Activated CD4-positive, alpha-beta T cell treated with anti-CD3 and anti-CD28 coated beads, Interleukin-2, Interleukin-4, amounts not matched to agents 100 ng/mL and 50 ng/mL, durations not matched to agents 16 hours and 8 hours (primary cell): ENCODE measurements at regions not wholly inside any gene's neighbourhood (a gene's known extent, or its start where the extent isn't known, plus 50 kb on each side); places are given as distances from the start of the nearest gene placed in this dataset.
"Not testable (repeated sequence)": the region's sequence is repeated elsewhere in the genome, so short reads cannot be mapped to it uniquely, and the experiment has no call there.

Experiments
- DNase-seq: peaks from one replicate; pipeline ENCODE4 v3.0.0-alpha.2; 2020; ENCODE audit warnings: low spot score

DNA sequence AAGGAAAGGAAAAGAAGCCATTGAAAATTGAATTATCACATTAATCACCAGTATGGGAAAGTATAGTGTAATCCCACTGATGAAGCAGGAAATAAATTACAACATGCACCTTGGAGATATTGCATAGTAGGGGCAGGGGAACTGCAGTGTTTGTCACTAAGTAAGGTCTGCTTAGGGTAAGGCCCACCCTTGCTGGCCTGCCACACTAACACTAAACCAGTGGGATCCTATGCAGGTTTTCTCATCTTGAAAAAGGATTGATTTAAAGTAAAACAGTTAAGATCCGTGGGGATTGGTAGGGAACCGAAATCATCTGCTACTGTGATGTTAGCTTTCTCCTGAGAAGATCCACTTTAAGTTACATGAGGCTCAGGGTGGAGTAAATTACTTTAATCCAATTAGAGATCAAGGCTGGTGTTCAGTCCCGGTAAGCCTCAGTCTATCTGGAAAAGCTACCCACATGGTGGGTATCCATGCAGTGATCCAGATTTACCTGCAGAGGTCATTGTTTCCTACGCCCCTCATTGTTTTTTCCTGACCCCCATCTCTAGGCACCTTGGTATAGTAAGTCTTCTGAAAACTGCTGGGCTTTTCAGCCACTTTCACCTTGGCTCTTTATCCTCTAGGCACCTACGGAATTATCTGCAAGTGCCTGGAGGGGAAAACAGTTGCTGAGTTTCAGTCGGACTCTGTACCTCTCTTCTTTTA is 1014.9 kb upstream of the ATXN8OS start:
- DNase-seq = no peak

DNA sequence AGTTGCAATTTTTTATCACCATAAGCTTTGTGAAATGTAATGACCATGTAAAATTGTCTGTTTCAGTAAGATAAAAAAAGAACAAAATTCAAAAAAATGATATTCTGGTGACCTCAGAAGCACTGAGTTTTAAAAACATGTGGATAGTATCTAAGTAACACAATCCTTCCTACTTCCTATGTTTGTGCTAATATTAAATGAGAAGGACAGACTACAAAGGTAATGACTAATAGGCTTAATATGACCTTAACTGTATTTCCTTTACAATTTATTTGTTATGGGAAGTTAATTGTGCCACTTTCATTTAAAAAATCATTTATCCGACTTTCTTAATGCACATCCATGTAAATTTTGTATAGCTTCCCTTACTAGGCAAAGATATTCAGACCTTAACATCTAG is 1030.4 kb upstream of the ATXN8OS start:
- DNase-seq = no peak

DNA sequence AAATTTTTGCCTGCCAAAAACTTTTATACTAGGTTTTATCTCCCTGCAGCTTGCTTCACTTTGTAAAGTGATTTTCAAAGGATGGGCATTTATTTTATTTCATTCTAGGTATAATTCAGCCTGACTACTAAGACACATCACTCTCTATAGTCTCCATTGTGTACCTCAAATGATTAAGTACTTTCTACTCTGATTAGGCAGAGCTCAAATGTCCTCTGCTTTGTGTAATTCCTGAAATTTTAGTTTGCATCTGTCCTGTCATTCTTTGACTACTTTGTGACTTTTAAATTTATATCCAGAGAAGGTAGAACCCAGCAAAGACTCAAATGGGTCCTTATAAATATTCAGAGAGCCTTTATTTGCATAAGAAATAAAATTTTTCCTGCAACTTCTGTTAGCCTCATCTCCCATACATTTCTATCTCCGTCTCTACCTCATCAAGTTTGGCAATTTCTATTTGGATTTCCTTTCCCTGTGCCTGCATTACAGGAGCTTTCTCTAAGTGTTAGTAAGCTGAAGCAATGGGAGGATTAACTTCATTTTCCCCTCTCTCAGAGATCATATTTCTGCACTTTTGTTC is 1038.0 kb upstream of the ATXN8OS start:
- no peak for DNase-seq

DNA sequence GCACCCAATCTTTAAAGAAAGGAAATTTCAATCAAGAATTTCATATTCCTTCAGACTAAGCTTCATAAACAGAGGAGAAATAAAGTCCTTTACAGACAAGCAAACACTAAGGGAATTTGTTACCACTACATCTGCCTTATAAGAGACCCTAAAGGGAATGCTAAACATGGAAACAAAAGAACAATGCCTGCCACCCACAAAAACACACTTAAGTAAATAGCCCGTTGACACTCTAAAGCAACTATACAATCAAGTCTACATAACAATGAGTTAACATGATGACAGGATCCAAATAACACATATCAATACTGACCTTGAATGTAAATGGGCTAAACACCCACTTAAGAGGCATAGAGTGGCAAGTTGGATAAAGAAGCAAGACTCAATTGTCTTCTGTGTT is 1056.9 kb upstream of the ATXN8OS start:
- DNase-seq = no peak

DNA sequence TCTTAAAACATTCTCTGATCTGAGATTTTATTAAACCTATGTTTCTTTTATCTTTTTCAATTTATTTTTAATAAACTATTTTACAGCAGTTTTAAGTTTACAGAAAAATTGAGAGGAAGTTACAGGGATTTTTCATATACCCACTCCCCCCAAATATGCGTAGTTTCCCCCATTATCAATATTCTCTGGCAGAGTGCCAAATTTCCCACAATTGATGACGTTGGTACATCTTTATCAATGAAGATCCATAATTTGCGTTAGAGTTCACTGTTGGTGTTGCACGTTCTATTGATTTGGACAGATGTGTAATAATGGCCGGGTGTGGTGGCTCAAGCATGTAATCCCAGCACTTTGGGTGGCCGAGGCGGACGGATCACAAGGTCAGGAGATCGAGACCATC is 1063.0 kb upstream of the ATXN8OS start:
- no peak for DNase-seq

DNA sequence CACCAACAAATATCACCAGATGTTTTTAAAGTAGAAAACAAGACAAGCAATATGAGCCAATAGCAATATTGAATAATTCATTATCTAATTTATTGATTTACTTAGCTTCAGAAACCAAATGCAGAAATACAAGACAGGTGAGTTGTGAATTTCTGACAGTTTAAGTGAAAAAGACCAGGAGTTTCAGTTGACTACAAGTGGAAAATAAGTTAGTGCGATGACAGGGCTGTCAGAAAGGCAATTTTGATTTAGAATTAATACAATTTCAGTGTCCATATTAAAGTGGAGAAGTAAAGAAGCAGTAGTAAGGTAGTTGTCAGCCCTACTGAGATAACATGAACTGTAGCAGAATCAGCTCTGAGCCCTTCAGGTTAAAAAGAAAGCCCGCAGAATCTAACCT is 1066.7 kb upstream of the ATXN8OS start:
- DNase-seq = no peak

DNA sequence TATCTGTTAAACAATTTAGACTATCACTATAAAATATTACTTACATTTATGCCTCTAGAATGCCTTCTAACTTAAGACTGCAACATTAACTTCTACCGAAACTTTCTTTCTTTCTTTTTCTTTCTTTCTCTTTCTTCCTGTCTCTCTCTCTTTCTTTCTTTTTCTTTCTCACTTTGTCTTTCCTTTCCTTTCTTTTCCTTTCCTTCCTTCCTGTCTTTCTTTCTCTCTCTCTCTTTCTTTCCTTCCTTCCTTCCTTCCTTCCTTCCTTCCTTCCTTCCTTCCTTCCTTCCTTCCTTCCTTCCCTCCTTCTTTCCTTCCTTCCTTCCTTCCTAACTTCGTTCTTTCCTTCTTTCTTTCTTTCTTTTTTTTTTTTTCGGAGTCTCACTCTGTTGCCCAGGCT is 1071.9 kb upstream of the ATXN8OS start:
- no peak for DNase-seq

DNA sequence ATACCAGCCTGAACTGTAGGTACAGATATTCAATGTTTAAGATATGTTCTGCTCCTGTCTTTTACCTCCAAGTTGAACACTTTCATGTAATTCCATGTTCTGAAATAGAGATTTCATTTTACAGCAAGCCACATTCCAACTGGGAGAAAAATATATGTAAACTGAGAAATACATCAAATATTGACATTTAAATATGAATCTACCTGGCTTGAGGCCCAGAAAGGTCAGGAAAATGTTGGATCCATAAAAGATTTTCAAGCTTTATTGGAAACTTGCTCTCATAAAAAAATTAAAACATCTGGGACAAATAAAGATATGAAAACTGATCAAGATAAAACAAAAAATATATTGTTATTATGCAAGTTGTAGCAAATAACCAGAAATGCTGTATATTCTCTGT is 1078.7 kb upstream of the ATXN8OS start:
- DNase-seq = no peak

DNA sequence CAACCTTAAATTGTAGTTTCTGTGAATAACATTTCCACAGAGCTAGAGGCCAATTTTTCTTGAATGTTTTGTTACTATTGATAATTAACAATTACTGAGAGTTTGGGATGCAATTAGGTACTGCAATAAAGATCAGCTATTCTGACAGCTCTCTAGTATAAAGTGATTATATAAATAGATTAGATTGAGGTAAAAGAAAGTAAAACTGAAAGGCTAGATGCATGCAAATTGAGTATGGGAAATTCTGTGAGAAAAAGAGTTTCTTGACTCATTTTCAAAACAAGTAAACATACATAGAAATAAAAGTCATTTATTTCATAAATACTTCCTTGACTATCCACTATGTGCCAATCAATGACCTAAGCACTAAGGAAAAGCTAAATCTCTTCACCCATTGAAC is 1087.5 kb upstream of the ATXN8OS start:
- no peak for DNase-seq

DNA sequence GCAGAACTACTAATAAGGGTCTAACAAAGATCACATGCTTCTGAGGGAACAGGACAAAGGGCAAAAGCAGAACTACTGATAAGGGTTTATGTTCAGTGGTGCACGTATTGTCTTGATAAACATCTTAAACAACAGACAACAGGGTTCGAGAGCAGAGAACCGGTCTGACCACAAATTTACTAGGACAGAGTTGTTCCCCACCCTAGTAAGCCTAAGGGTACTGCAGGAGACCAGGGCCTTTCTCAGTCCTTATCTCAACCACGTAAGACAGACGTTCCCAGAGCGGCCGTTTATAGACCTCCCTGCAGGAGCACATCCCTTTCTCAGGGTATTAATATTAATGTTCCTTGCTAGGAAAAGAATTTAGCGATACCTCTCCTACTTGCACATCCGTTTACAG is 1089.5 kb upstream of the ATXN8OS start:
- not testable (repeated sequence) for DNase-seq

DNA sequence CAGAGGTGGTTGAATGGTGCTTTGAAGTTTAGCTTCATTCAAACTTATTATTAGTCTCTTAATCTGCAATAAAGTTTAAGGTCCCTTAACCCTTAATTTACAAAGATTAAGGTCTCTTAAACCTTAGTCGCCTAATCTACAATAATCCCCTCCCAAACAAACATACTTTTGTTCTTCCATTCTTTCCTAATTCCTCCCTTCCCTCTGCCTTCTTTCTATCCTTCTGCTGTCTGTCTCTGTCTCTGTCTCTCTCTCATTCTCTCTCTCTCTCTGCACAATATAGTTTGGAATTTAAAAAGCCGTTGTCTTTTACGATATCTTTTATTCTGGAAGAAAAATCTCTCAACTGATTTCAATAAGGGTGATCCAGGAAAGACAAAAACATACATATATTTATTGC is 1096.8 kb upstream of the ATXN8OS start:
- DNase-seq = no peak

DNA sequence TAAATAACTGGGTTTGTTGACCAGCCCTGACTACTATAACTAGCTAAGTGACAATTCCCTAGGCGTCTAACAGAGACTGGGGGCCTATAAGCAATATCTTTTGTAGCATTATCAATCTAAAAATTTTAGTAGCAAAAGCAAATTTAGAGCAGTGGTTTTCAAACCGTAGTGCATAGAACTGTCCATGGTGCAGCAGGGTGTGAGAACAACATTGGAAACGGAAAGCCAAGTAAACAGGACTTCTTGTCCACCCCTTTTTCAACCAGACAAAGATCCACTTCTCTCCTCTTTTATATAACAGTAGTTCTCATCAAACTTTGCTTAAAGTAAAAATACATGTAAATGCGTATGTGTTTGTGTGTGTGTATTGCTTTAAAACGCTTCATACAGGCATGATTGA is 1099.1 kb upstream of the ATXN8OS start:
- DNase-seq = no peak

DNA sequence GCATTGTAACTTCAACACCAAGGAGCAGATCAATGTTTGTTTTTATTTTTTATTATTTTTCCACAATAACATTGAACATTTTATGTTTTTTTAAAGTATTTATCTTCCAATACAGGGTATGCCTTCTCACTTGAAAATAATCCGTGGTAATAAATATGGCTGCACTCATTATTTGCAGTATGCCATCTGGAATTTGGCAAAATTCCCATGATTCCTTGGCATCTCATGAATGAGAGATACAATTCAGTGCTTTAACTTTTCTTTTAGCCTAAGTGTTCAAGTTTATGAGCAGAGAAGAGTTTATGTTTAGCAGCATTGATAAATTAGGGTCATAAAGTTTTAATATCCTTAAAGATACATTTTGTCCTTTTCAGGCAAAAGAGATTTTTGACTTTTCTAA is 1109.6 kb upstream of the ATXN8OS start:
- no peak for DNase-seq

DNA sequence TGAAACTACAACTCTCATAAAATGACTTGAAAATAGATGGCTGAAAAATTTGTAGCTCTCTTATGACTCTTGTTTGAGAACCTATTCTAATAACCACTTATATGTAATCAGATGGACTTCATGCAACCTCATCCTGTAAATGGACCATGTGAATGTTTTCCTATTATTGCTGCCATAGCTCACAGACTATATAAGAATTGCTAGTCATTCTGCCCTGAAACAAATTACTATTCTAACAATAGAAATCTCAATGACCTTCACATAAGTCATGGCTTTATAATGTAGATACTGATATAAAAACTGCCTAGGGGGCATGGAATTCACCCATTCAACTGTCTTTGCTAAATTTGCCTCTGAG is 1111.0 kb upstream of the ATXN8OS start:
- DNase-seq = no peak

DNA sequence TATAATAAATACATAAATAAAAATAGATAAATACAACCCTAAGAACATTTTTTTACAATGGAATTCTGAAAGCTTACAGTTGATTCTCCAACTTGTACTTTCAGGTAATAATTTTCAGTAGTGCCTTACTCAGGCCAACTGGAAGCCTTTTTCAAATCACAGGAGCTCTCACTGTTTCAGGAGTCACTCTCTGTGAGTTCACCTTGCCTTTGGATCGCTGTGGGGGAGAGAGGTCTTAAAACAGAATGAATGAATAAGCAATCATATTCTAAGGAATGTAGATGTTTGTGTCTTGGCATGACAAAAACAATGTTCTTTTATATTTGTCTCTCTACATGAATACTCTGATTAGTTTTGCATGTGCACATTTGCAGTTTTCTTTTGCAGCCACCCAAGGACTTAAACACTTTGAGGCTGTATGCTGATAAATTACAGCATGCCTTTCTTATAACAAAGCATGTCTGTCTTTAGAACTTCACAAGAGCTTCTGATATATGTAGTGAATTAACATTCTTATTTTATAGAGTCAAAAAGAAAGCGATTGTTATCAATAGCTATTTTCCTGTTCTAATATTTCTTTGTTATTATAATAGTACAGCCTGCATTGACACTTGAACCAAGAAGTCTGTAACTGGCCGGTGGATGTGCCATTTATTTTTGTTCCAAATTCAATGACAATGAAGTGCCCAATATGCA is 1111.5 kb upstream of the ATXN8OS start:
- no peak for DNase-seq

DNA sequence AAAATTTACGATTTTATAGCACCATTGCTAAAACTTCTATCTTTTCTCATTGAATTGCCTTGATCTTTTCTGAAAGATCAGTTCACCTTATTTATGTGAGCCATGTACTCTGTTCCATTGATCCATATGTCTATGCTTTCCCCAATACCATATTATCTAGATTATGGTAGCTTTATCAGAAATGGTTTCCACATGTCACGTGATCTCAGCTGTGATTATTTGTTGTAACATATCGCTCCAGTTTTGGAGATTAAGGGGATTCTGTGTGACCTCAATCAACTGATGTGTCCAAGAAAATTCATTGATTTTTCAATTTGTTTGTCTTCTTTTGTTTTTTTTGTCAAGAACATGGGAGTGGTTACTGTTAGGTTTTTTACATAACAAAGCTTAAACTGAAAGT is 1114.5 kb upstream of the ATXN8OS start:
- DNase-seq = no peak

DNA sequence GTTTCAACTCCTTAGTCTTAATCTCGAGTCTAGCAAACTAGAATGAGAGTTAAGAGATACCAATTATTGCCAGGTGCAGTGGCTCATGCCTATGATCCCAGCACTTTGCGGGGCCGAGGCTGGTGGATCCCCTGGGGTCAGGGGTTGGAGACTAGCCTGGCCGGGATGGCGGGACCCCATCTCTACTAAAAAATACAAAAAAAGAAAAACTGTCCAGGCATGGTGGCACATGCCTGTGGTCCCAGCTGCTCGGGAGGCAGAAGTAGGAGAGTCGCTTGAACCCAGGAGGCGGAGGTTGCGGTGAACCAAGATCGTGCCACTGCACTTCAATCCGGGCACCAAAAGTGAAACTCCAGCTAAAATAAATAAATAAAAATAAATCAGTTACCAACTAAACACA is 1119.5 kb upstream of the ATXN8OS start:
- DNase-seq = no peak

DNA sequence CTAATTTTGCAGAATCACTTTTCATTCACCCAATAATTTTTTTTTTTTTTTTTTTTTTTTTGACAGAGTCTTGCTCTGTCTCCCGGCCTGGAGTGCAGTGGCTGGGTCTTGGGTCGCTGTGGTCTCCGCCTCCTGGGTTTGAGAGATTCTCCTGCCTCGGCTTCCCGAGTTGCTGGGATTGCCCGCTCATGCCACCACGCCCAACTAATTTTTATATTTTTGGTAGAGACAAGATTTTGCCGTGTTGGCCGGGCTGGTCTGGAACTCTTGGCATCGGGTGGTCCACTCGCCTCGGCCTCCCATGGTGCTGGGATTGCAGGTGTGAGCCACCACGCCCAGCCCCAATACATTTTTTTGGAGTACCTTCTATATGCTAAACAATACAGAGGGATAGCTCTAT is 1120.0 kb upstream of the ATXN8OS start:
- no peak for DNase-seq

DNA sequence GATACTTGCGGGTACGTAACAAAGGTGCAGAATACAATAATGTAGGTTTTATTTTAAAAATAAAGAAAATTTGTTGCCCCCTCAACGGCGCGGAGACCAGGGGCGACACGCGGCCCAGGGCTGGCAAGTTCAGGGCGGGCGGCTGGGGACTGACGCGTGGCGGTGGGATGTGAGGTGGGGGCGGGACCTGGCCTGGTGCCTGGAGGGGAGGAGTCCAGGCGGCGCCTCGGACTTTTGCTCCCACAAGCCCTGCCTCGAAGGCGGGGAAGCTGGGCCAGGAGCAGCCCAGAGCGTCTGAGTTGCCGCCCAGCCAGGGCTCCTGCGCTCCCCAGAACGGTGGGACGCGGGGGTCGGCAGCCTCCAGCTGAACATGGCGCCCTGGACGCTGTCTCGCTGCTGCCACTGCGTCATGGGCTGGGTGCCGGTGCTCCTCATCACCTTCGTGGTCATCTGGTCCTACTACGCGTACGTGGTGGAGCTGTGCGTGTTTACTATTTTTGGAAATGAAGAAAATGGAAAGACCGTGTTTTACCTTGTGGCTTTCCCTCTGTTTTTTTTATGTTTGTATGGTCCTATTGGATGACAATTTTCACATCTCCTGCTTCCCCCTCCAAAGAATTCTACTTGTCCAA is 1122.8 kb upstream of the ATXN8OS start:
- DNase-seq = no peak

DNA sequence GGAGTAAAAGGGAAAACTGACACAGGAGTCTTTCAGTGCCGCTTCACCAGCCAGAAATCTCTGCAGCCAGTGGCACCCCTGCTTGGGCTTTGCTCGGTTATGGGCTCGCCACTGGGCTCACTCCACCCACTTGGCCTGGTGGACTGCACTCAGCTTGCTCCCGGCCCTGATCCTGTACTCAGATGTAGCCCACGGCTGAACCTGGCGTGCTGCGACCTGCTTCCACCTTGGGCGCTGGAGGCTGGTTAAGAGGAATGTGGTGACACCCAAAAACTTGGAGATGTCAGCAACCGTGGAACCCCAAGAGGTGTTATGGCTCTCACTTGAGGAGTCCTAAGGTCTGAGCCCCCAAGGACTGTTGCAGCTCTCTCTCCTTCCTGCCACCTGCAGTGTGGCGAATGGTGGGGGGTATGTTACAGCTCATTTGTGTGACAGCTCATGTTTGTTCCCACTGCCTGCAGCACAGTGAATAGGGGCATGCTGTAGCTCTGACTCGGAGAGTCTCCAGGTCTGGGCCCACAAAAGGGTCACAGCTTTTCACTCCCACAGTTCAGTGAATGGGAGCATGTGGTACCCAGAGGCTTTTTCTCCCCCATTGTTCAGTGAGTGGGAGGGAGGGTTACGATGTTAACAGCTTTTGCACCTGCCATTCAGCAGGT is 1124.5 kb upstream of the ATXN8OS start:
- no peak for DNase-seq

DNA sequence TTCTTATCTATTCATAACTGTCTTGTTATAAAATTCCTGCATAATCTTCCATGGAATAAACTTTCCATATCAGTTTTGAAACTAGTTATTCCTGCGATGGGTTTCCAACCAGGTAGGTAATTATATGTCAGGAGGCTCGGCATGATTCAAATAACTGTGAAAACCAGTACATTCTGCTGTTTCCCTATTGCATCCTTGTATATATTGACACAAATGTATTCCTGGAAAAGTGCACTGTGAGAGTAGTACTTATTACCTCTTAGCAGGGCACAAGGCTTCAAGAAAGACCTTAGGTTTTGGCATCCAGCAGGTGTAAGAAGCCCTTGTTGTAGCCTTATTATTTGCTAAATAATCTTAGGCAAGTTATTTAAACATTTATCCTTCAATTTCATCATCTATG is 1131.3 kb upstream of the ATXN8OS start:
- no peak for DNase-seq

DNA sequence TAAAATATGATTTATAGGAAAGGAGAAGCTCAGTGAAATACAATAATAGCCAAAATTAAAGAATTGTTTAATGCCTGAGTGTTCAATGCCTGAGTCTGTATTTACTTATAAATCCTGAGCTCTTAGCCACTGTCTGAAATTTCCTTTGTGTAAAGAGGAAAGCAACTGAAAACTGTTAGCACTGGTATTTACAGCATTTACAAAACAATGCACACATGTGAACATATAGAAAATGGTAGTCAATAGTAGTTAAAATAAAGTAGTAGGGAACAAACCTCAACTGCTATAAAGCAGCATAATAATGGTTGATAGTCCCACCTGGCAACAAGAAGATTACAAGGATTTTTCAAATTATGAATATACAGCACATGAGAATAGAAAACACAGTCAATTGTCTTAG is 1137.1 kb upstream of the ATXN8OS start:
- DNase-seq = no peak

DNA sequence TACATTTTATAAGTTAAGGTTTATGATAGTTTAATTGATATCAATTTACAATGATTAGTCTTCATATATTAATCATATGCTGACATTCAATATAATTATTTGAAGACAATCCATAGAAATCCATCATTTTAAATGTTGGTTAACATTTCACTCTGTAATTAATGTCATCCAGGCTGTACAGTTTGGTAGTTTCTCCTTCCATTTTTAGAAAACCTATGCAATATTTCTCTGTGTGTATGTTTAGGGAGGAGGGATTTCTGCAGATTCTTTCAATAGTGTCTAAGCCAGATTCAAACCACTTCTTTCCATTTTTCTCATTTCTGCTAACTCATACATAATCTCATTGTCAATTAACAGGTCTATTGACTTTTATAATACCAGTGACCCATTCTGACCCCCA is 1159.0 kb upstream of the ATXN8OS start:
- no peak for DNase-seq
